ENCODE measurements at regions not wholly inside any gene's neighbourhood (a gene's known extent, or its start where the extent isn't known, plus 50 kb on each side); places are given as distances from the start of the nearest gene placed in this dataset.

DNA sequence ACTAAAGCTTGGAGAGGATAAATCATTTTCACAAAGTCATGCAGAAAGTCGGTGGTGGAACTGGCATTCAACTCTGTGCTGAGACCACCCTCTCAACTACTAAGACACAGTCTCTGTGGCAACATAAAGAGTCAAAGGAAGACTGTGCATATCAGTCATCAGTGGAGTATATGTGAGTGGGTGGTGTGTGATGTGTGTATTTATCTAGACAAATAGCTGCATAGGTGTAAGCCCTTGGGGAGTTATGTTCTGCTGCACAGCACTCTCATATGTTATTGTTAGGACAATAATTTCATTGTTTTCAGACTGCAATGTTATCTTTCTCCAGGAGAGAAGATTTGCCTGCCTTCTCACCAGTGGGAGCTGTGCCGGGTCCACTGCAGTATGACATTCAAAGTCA, 186.3 kb upstream of the HNRNPA3 start:
- DNase-seq (ENCODE audit: low read depth) = no peak

DNA sequence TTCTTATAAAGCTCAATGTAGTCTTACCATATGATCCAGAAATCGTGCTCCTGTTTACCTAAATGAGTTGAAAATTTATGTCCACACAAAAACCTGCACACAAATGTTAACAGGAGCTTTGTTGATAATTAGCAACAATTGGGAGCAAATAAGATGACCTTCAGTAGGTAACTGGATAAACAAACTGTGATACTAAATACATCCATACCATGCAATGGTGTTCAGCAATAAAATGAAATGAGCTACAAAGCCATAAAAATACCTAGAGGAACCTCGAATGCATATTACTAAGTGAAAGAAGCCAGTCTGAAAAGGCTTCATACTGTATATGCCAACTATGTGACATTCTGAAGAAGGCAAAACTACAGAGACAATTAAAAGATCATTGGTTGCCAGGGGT, 185.6 kb upstream of the HNRNPA3 start:
- no peak for DNase-seq (ENCODE audit: low read depth)

DNA sequence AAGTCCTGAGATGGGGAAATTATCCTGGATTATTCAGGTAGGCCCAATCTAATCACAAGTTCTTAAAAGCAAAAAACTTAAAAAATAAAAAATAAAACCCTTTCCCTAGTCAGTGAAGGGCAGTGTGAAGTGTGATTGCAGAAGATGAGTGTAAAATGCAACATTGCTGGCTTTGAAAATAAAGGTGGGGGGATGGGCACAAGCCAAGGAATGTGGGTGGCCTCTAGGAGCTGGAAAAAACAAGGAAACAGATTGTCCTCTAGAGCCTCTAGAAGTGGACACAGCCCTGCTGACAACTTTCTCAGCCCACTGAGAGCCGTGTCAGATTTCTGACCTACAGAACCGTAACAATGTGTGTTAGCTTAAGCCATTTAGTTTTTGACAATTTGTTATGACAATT, 184.3 kb upstream of the HNRNPA3 start:
- DNase-seq (ENCODE audit: low read depth) = no peak

DNA sequence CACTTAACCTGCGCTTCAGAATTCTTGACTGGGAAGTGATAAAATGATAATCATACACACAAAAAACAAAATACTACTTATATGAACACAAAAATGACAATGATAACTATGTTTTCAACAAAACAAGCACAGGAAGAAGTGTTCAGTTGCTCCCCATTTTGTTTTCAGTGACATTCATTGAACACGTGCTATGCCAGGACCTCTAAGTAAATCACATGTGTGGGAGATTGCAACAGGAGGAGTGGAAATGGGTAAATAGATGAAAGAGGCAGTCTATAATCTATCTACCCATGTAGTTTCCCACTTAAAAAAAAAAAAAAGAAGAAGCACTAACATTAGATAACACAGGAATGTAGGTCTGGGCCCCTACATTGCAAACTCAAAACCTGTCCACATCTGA, 183.5 kb upstream of the HNRNPA3 start:
- no peak for DNase-seq (ENCODE audit: low read depth)

DNA sequence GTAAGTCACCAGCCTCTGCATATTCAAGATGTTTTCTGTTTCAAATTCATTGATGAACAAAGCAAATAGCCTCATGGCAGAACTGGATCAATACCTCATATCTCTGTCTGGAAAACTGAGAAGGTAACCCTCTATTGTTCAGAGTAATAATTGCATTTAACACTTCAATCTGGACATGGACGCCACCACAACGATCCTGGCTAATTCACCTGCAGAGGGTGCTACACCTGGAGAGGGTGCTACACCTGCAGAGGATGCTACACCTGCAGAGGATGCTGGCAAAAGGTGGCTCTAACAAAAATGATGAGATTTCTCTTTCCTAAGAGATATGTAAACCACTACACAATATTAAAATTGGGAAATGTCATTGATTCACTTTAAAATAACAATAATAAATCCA, 183.1 kb upstream of the HNRNPA3 start:
- DNase-seq (ENCODE audit: low read depth) = no peak

DNA sequence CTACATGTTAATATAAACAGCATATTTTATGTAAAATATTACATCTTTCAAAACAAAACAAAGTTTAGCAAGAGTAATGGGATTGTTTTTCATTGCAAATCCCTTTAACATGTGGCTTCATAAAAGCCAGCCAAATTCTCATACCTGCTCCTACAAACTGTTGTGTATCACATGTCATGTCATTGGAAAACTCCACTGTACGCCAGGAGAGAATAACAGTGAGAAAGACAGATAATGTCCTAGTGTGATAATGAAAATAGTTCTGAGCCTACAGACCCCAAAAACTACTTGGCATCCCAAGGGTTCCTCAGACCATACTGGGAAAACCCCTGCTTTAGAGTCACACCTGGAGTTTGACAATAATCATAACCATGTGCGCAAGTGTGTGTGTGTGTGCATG, 182.7 kb upstream of the HNRNPA3 start:
- no peak for DNase-seq (ENCODE audit: low read depth)

DNA sequence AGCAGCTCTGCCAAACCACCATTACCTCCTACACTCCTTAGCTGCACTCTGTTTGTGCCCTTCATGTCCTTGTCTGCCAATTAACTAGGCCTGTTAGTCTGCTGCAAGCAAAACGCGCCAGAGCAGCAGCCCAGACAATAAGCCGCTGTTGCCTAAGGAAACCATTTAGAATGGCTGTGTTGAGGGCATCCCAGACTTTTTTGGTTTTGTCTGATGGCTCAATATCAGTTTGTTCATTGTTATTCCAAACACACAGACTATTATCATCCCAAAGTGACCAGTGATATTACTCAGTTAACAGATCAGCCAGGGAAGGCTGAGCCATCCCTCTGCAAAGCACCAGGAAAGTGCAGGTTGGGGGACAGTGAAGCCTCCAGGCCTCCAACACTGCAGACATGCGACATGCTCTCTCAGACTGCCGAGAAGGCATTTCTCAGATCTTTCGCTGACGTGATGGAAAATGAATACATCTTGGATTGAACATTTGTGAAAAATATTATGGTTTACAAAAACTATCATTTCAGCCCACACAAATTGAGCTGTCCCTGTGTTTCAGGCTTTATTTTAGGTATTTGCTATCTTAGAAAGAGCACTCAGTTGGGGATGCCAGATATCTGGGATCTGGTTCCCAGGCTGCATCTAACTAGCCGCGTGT, 182.0 kb upstream of the HNRNPA3 start:
- DNase-seq (ENCODE audit: low read depth) = no peak

DNA sequence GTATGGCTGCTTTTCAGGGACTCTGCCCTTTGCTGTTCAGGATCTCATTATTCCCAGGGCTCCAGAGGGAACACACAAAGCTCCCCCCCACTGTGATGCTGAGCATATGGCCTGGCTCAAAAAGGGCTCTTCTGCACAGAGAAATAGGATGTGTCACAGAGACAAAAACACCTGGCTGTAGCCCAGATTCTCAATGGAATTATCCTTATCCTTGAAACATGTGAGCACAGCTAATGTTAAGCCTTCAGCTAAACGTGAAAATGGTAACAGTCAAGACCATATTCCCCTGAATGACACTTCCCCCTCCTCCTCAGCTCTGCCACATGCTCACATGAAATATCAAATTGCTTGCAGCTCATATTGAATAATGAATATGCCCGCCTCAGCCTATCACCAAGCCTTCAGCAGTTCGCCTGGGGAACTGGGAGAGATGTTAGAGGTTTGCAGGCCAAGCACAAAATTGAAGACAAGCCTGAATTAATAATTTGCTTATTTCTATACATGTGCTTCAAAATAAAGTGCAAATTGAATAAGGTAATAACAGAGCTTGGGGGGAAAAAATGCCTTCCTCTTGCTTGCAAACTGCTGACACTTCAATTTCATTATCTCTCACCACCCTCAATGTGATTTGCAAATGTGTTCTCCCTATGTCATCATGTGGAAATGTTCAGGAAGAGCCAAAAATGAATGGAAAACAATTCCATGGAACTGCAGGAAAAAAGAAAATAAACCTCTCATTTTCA, 181.0 kb upstream of the HNRNPA3 start:
- no peak for DNase-seq (ENCODE audit: low read depth)

DNA sequence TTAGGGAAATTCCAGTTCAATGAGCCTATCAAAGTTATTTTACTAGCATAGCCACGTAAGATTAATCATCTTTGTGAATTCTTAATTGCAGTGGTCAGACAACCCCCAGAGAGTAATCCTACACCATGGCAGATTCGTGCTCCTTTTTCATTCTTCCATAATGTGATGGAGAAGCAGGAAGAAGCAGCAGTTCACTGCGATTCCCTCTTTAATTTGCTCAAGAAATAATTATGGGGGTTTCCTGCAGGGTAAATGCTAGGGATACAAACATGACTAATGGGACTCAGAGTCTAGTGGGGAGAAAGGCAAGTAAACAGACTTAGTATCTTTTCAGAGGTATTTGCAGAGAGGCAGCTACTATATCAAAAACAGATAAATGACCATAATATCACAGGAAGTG, 175.8 kb upstream of the HNRNPA3 start:
- DNase-seq (ENCODE audit: low read depth) = no peak

DNA sequence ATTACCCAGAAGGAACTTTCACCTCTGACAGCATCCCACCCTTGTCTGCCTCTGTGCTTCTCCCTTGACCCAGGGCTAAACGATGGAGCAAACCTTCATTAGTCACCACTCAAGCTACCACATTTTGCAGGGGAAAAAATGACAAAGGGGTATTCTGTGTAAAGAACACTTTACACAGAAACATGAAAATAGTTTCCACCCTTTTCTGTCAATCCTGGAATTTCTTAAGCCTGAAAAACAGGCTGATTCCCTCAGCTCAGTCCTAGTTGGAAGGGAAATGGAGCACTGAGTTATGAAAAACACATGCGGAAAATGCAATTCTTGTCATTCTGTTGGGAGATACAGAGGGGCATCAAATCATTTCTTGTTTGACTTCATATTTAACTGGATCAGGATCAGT, 175.0 kb upstream of the HNRNPA3 start:
- DNase-seq (ENCODE audit: low read depth) = no peak

DNA sequence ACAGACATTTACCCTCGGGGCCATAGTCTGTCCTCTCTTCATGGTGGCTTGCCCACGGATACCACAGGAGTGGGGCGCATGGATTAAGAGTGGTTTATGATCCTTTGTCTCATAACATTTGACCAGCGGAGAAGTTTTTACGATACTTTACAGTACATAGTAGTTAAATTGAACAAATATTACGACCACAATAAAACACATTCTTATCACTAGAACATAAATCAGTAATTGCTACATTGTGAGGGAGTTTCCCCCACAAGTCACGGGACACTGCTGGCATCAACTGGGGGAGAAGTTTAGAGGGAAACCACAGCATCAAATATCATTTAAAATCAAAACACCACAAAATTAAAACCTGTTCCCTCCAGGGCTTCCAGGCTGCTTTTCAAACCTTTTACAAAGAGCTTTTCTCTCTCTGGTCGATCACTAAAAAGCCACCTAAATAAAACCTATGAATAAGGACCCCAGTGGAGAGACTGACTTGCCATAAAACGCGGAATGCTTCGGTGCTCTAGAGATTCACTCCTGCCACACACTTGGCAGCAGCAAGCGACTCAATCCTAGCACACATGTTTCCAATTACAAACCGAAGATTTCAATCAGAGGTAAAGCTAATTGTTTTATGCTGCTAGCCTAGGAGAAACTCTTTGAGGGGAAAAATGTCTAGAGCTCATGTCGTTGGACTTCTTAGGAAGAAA, 173.7 kb upstream of the HNRNPA3 start:
- no peak for DNase-seq (ENCODE audit: low read depth)

DNA sequence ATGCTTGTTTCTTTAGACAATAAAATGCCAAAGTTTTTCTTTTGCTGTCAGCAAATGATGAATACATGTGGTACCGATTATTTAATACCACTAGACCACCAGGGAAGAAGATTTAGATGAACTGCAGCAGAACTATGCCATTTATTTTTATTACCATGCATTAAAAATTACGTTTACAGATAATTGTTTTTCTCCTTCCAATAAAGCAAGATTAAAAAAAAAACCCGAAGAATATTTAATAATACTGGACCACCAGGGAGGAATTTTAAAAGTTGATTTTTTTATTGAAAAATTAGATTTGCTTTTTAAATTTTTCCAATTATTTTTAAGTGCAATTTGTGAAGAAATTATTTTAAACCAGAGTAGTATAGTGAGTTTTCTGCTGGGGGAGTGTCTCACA, 170.3 kb upstream of the HNRNPA3 start:
- no peak for DNase-seq (ENCODE audit: low read depth)

DNA sequence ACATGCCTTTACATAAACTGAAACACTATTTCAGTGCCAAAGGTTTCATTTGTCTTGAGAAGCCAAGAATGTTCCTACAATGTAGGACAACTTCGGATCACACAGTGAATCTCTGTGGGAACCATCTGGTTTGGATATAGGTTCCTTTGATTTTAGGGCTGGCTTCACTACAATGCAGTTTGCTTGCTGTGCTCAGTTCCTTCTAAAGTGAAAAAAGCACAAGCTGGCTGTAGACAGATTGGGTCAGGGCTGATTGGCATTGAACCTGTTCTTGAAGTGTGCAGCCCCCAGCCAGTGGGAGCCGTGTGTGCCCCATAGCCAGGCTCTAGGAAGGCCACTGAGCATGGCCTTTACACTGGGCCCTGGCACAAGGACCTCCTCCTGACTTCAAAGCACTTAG, 167.9 kb upstream of the HNRNPA3 start:
- no peak for DNase-seq (ENCODE audit: low read depth)

DNA sequence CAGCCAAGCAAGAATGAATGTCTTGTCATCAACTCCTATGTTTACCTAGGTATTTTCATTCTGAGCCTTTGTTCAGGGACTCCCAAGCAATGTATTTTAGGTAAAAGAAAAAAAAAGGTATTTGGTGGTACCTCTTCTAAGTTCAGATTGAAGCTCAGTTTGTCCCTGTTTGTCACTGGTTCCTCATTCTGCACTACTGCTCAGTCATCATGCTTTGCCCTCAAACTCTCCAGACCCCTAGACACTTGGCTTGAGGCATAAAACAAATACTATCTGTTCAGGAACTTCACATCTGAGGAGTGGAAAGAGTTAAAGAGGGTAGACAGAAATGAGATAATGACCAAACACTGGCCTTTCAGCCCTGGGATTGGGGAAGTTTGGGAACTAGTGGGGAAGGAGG, 163.6 kb upstream of the HNRNPA3 start:
- no peak for DNase-seq (ENCODE audit: low read depth)

DNA sequence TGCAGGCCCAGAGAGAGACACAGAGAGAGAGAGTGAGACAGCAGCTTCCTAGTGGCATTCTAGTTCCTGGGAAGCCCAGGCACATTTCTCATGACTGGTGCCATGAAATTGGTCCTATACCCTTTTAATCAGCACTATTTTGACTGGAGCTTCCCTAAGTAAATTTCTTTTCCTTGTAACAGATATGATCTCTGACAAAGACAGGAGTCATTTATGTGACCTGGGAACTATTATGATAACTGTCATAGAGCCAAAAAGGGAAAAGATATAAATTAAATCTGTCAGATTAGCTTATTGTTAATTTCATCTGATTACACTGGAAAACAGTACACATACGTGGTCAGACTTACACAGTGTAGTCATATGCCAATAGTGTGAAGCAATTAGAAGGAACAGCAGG, 161.3 kb upstream of the HNRNPA3 start:
- no peak for DNase-seq (ENCODE audit: low read depth)

DNA sequence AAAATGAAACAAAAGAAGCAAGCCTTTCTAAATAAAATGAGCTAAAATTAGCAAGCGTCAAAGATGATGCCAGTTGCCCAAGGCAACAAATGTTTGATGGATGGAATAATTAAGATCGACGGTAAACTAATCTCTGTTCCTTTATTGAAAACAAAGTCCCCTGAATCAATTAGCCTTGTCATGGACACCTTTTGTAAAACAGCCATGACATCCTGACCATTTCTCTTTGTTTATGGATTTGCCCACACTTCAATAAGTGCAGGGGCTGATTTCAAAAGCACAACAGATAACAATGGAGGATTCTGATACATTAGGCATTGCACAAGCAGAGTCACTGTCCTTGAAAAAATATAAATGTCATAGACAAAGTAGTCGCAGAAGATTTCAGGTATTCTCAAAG, 160.1 kb upstream of the HNRNPA3 start:
- DNase-seq (ENCODE audit: low read depth) = no peak

DNA sequence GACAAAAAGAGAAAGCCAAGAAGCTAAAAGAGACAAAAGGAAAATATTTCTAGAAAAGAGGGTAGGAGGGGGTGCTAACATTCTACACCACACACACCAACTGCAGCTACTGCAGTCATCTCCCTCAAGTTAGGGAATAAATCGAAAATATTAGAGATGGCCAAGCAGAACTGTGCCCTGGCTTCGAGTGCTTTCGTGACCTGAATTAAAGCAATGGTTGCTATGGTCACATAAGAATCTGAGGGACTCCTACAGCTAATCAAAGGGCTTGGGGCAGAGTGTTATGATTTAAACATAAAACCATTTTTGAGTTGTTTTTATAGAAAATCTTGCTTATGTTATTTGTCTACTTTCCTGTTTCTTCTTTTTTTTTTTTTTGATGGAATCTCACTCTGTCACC, 159.6 kb upstream of the HNRNPA3 start:
- no peak for DNase-seq (ENCODE audit: low read depth)

DNA sequence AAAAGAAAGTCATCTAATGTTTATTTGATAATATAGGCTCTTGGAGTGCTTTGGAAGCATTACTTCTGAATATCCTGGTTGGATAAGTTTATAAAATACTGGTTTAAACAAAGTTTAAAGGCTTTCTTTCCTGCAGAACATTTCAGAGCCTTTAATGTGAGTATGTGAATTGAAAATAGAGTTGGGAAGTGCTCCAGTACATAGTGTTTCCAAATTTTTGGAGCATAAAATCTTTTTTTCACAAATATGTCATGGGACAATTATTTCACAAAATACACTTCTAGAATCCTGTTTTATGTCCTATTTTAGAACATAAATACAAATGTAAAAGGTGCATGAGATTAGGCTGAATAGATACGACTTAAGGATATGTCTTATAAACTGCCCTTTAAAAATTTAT, 158.9 kb upstream of the HNRNPA3 start:
- no peak for DNase-seq (ENCODE audit: low read depth)

DNA sequence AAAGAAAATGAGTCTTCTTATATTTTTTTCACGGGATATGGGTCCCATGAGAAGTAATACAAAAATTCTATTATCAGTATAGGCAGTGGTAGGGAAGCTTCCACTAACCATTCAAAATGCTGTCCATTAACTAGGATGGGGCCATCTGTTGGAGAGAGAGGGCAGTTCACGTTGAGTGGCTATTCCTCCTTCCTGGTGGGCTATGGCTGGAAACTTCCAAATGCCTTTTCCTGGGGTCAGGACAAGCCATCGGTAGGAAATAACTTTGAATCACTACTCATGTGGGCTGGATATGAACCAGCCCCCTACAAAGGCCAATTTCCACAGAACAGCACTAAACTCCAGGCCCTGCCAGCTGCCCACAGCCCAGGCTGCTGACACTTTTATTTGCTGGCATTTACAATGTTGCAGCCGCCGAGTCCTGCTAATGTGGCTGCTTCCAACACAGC, 156.1 kb upstream of the HNRNPA3 start:
- DNase-seq (ENCODE audit: low read depth) = no peak

DNA sequence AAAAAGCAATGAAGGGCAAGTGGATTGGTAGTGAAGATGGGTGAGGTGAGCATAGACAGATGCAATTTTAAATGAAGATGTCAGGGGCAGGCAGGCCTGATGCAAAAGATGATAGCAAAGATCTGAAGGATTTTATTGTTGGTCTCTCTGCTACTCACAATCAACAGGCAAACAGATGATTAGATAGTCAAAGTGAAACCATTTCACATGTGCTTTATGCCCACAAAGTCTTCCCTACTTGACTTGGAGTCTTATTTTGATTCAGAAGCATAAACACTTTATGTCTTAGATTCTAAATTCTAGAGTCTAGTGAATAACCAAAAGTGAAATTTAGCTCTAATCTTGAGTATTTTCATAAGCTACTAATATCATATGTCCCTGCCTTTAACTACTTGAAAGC, 153.8 kb upstream of the HNRNPA3 start:
- DNase-seq (ENCODE audit: low read depth) = no peak

DNA sequence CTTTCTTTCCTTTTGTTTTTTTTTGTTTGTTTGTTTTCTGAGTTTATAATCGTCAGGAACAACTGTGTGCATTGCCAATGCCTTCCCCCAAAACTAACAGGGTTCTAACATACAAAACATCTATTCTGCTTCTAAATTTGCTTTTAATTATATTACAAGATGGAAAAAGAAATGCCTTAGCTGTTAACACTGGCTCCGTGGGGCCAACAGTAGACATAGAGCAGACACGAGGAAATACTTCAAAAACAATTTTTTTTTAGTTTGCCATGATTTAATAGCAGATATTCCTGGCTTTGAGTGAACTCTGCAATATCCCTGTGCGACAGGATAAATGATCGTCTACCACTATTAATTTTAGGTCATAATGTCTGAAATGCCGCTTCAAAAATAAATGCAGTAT, 153.3 kb upstream of the HNRNPA3 start:
- DNase-seq (ENCODE audit: low read depth) = no peak

DNA sequence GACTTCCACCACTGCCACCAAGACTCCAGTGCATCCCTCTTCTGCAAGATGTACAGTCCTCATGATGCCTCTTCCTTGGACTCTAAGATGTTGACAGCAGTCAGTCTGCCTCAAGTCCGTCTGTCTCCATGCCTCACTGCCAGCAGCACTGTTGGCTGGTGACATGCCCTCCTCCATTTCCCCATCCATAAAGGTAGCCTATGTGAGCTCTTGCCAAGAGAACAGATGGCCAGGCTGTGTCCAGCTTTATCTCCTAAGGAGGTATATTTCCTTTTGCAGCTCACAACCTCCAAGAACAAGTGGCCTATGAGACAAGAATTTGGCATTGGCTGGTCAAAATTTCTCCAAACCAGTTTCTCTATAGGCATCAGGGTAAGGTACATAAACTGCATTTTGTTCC, 149.3 kb upstream of the HNRNPA3 start:
- no peak for DNase-seq (ENCODE audit: low read depth)

DNA sequence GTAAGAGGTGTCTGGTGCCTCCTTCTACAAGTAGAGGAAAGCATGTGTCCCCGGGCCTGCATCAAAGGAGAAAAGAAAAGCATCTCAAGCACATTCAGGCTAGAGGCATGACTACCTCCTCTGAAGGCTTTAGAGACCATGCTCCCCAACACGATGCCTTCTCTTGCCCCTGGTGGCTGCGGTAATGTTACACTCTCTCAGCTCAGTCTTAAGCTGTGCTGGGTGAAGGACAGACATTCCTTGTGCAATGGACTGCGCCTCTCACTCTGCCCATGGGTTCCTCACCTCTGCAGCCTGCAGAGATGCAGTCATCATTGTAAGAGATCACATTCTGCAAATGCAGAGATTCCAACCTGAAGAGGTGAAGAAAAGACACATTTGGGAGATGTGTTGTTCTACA, 148.2 kb upstream of the HNRNPA3 start:
- no peak for DNase-seq (ENCODE audit: low read depth)

DNA sequence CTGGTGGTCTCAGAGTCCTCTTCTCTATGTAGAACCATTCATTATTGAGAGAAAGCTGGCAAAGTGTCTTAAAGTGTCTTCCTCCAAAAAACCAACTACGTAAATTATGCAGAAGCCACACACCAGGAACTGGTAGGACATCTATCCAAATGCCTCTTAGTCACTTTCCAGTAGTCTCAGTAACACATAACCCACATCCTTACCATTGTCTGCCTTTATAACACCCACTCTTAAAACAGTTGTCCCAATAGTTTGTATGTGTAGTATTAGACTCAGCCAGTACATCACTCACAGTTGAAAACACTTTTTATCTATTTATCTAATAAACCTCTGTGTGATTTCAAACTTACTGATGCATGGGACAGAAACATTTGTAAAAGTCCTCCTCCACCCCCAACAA, 143.6 kb upstream of the HNRNPA3 start:
- DNase-seq (ENCODE audit: low read depth) = no peak

Measured in T-helper 22 cell (primary cell).